Stimulated activated CD4-positive, alpha-beta T cell treated with anti-CD3 and anti-CD28 coated beads, Interleukin-1b, Interleukin-23, amount 100 ng/mL, for 24 hours (primary cell): ENCODE measurements at regions not wholly inside any gene's neighbourhood (a gene's known extent, or its start where the extent isn't known, plus 50 kb on each side); places are given as distances from the start of the nearest gene placed in this dataset.

Experiments used
- DNase-seq, 4 experiments: peaks; one replicate each; pipeline ENCODE4 v3.0.0-alpha.2; 2020; ENCODE audit warnings: low read depth in 4 of 4, low spot score in 1 of 4

GRCh38 chr5:68738841-68739240, 355.0 kb upstream of the SLC30A5 start:
- DNase-seq: no peak

- DNase-seq: no peak
Observed at GRCh38 chr5:68739752-68740151, 354.1 kb upstream of the SLC30A5 start.

GRCh38 chr5:68740226-68740910, 353.4 kb upstream of the SLC30A5 start:
- no peak for DNase-seq

- DNase-seq: no peak
Observed at GRCh38 chr5:68744206-68744605, 349.6 kb upstream of the SLC30A5 start.

- DNase-seq: no peak
Observed at GRCh38 chr5:68745448-68745847, 348.4 kb upstream of the SLC30A5 start.

GRCh38 chr5:68746220-68746619, 347.6 kb upstream of the SLC30A5 start:
- DNase-seq: no peak

- no peak for DNase-seq
Observed at GRCh38 chr5:68746643-68747420, 347.0 kb upstream of the SLC30A5 start.

- no peak for DNase-seq
Observed at GRCh38 chr5:68747521-68747920, 346.3 kb upstream of the SLC30A5 start.

GRCh38 chr5:68748101-68748500, 345.7 kb upstream of the SLC30A5 start:
- DNase-seq: no peak

- DNase-seq: no peak
Observed at GRCh38 chr5:68749077-68749476, 344.7 kb upstream of the SLC30A5 start.

- no peak for DNase-seq
Observed at GRCh38 chr5:68749631-68750030, 344.2 kb upstream of the SLC30A5 start.

GRCh38 chr5:68751661-68752060, 342.2 kb upstream of the SLC30A5 start:
- DNase-seq: no peak

- DNase-seq: no peak
Observed at GRCh38 chr5:68754536-68754935, 339.3 kb upstream of the SLC30A5 start.

- DNase-seq: no peak
Observed at GRCh38 chr5:68755293-68755692, 338.5 kb upstream of the SLC30A5 start.

- no peak for DNase-seq
Observed at GRCh38 chr5:68757006-68757405, 336.8 kb upstream of the SLC30A5 start.

GRCh38 chr5:68757626-68758212, 336.1 kb upstream of the SLC30A5 start:
- no peak for DNase-seq

GRCh38 chr5:68759593-68759992, 334.2 kb upstream of the SLC30A5 start:
- DNase-seq: no peak

- DNase-seq: no peak
Observed at GRCh38 chr5:68762201-68762600, 331.6 kb upstream of the SLC30A5 start.

GRCh38 chr5:68766952-68767464, 326.8 kb upstream of the SLC30A5 start:
- DNase-seq: no peak

GRCh38 chr5:68770551-68770950, 323.3 kb upstream of the SLC30A5 start:
- no peak for DNase-seq

- no peak for DNase-seq
Observed at GRCh38 chr5:68771221-68771620, 322.6 kb upstream of the SLC30A5 start.

GRCh38 chr5:68771732-68772131, 322.1 kb upstream of the SLC30A5 start:
- no peak for DNase-seq
